Endodermal cell (in vitro differentiated cells): ENCODE measurements at regions not wholly inside any gene's neighbourhood (a gene's known extent, or its start where the extent isn't known, plus 50 kb on each side); places are given as distances from the start of the nearest gene placed in this dataset.

Experiments used
- DNase-seq: peaks from one replicate; pipeline ENCODE4 v3.0.0-alpha.2; 2017
- H3K27ac ChIP-seq: 2 replicates; pipeline ENCODE4 v1.5.1; 2013; ENCODE audit warnings: mild to moderate bottlenecking, low read depth, low read length, moderate library complexity
- H3K27me3 ChIP-seq: 2 replicates; pipeline ENCODE4 v1.6.1; 2013; ENCODE audit warnings: mild to moderate bottlenecking, low read length, moderate library complexity; ENCODE audit not compliant: insufficient read depth, control insufficient read depth, poor library complexity, severe bottlenecking
- H3K36me3 ChIP-seq: 2 replicates; pipeline ENCODE4 v1.7.0; 2013; ENCODE audit warnings: mild to moderate bottlenecking, low read length, moderate library complexity; ENCODE audit not compliant: control insufficient read depth, insufficient read depth
- H3K4me1 ChIP-seq: one replicate; pipeline ENCODE4 v1.7.0; 2013; ENCODE audit warnings: low read length; ENCODE audit not compliant: control insufficient read depth, insufficient read depth
- H3K4me3 ChIP-seq: 2 replicates; pipeline ENCODE4 v1.5.1; 2013; ENCODE audit warnings: mild to moderate bottlenecking, low read length, moderate library complexity
- H3K9ac ChIP-seq: 2 replicates; pipeline ENCODE4 v1.6.1; 2013; ENCODE audit warnings: mild to moderate bottlenecking, low read length, moderate library complexity; ENCODE audit not compliant: poor library complexity, severe bottlenecking; ENCODE audit errors: extremely low read depth
- H3K9me3 ChIP-seq: 2 replicates; pipeline ENCODE4 v1.6.1; 2013; ENCODE audit warnings: mild to moderate bottlenecking, low read length, moderate library complexity; ENCODE audit not compliant: control insufficient read depth
- H3K27ac Mint-ChIP-seq: 2 replicates; pipeline ENCODE4 v1.8.0; 2020; ENCODE audit warnings: mixed read lengths
- H3K27me3 Mint-ChIP-seq: 2 replicates; pipeline ENCODE4 v1.8.0; 2021; ENCODE audit warnings: mild to moderate bottlenecking, mixed read lengths; ENCODE audit not compliant: insufficient read depth
- H3K36me3 Mint-ChIP-seq: 2 replicates; pipeline ENCODE4 v1.8.0; 2020; ENCODE audit warnings: low read depth, mixed read lengths
- H3K4me1 Mint-ChIP-seq: 2 replicates; pipeline ENCODE4 v1.8.0; 2020; ENCODE audit warnings: mixed read lengths
- H3K4me3 Mint-ChIP-seq: 2 replicates; pipeline ENCODE4 v1.8.0; 2020; ENCODE audit warnings: mild to moderate bottlenecking, moderate library complexity, mixed read lengths
- H3K9me3 Mint-ChIP-seq: 2 replicates; pipeline ENCODE4 v1.8.0; 2020; ENCODE audit warnings: mild to moderate bottlenecking, mixed read lengths
- CTCF ChIP-seq: fragments of 200-600 bp; sonication (generic); conservative IDR thresholded peaks from 2 replicates; pipeline ENCODE4 v1.5.0; 2021; ENCODE audit warnings: antibody characterized with exemption, mild to moderate bottlenecking
- WGBS, 2 experiments: methylation state at CpG; one replicate each; pipeline versions ENCODE4 v1.1.5 to v1.1.7; 2013; ENCODE audit warnings: missing lambda C conversion rate in 2 of 2, mixed read lengths in 1 of 2; ENCODE audit not compliant: insufficient coverage in 1 of 2, insufficient read length in 1 of 2; 5-methylcytosine and 5-hydroxymethylcytosine counted together

- Histone ChIP-seq H3K27ac (no peak overlapping the region), H3K4me1 (no peaks in the 10 kb centered on the region), H3K36me3 (no peaks in the 10 kb centered on the region), H3K27me3 (no peaks in the 10 kb centered on the region), H3K9ac (no peak overlapping the region), H3K9me3 (no peaks in the 10 kb centered on the region), H3K4me3 (no peak overlapping the region)
- no peak overlapping the region for H3K27ac Mint-ChIP-seq
- no peak for TF ChIP-seq CTCF
- H3K4me3 Mint-ChIP-seq = no peak overlapping the region
- no peaks in the 10 kb centered on the region for H3K36me3 Mint-ChIP-seq
- H3K27me3 Mint-ChIP-seq = peaks cover 3% of the 10 kb centered on the region
- peaks cover 6% of the 10 kb centered on the region for H3K9me3 Mint-ChIP-seq
- 85 to 88% methylated on average over 3 to 8 of the region's 8 CpGs for WGBS, 2 experiments
- peaks cover 6% of the 10 kb centered on the region for H3K4me1 Mint-ChIP-seq
- DNase-seq = no peak
Measured at GRCh38 chr5:171579976-171580411, 160.5 kb downstream of the FGF18 start.

- 64 to 81% methylated on average over 6 to 9 of the region's 9 CpGs for WGBS, 2 experiments
- no peak overlapping the region for H3K4me3 ChIP-seq
- TF ChIP-seq CTCF = no peak
- H3K36me3 Mint-ChIP-seq = no peaks in the 10 kb centered on the region
- H3K27me3 ChIP-seq = no peaks in the 10 kb centered on the region
- no peak overlapping the region for H3K27ac Mint-ChIP-seq
- peaks cover 6% of the 10 kb centered on the region for H3K4me1 Mint-ChIP-seq
- no peak overlapping the region for H3K9ac ChIP-seq
- H3K27me3 Mint-ChIP-seq = peaks cover 3% of the 10 kb centered on the region
- H3K9me3 Mint-ChIP-seq = peaks cover 6% of the 10 kb centered on the region
- H3K36me3 ChIP-seq = no peaks in the 10 kb centered on the region
- no peaks in the 10 kb centered on the region for H3K4me1 ChIP-seq
- no peak for DNase-seq
- peak overlapping the region; percentile 63 for H3K27ac ChIP-seq
- no peaks in the 10 kb centered on the region for H3K9me3 ChIP-seq
- no peak overlapping the region for H3K4me3 Mint-ChIP-seq
Measured at GRCh38 chr5:171580502-171581265, 161.2 kb downstream of the FGF18 start.

DNA sequence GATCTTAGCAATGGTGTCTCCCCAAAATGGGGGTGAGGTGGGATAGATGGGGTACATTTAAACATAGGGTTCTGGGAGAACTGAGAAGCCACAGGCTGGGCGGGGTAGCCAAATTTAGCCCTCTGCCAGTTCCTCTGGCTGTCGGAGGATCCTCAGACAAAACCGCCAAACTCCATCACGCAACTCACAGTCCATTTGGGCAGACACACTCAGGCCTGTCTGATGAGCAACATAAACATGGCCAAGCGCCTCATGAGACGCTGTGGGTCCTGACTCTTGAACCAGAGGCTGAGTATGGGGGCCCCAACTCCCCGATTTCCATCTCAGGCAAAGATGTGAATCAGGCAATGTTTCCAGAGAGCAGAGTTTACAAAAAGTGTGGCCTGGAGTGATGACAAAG lies 162.3 kb downstream of the FGF18 start:
- Mint-ChIP-seq H3K27ac (no peak overlapping the region), H3K36me3 (no peaks in the 10 kb centered on the region), H3K9me3 (no peaks in the 10 kb centered on the region), H3K4me1 (peaks cover 3% of the 10 kb centered on the region), H3K4me3 (no peak overlapping the region), H3K27me3 (peaks cover 3% of the 10 kb centered on the region)
- H3K27ac ChIP-seq = no peak overlapping the region
- no peaks in the 10 kb centered on the region for H3K27me3 ChIP-seq
- no peak for TF ChIP-seq CTCF
- no peaks in the 10 kb centered on the region for H3K4me1 ChIP-seq
- 93 to 94% methylated on average over 4 to 7 of the region's 7 CpGs for WGBS, 2 experiments
- H3K36me3 ChIP-seq = no peaks in the 10 kb centered on the region
- H3K9ac ChIP-seq = no peak overlapping the region
- no peaks in the 10 kb centered on the region for H3K9me3 ChIP-seq
- no peak overlapping the region for H3K4me3 ChIP-seq
- DNase-seq = no peak
